ENCODE measurements at regions not wholly inside any gene's neighbourhood (a gene's known extent, or its start where the extent isn't known, plus 50 kb on each side); places are given as distances from the start of the nearest gene placed in this dataset.
A peak's percentile ranks its signal among the peaks of the same experiment; 100 is the strongest.

GRCh38 chr6:26230351-26230750 is 134.6 kb upstream of the BTN3A2 start:
- Mint-ChIP-seq H3K4me3 (ENCODE audit: low read depth) (no peak overlapping the region), H3K9me3 (ENCODE audit: low read depth) (no peaks in the 10 kb centered on the region), H3K4me1 (ENCODE audit: low read depth) (peaks cover 21% of the 10 kb centered on the region), H3K27me3 (no peaks in the 10 kb centered on the region), H3K27ac (no peak overlapping the region), H3K36me3 (ENCODE audit: insufficient read depth) (no peaks in the 10 kb centered on the region)
- no peak for TF ChIP-seq CTCF (IDR thresholded peaks at IDR 0.05; ENCODE audit: unreplicated experiment)
- no peak for DNase-seq (ENCODE audit: low spot score, unreplicated experiment)

- no peaks in the 10 kb centered on the region for H3K9me3 Mint-ChIP-seq (ENCODE audit: low read depth)
- no peak overlapping the region for H3K4me3 Mint-ChIP-seq (ENCODE audit: low read depth)
- H3K4me1 Mint-ChIP-seq (ENCODE audit: low read depth): peaks cover 24% of the 10 kb centered on the region
- no peak for DNase-seq (ENCODE audit: low spot score, unreplicated experiment)
- no peak for TF ChIP-seq CTCF (IDR thresholded peaks at IDR 0.05; ENCODE audit: unreplicated experiment)
- peak overlapping the region; percentile 40 for H3K27ac Mint-ChIP-seq
- H3K36me3 Mint-ChIP-seq (ENCODE audit: insufficient read depth): no peaks in the 10 kb centered on the region
- no peaks in the 10 kb centered on the region for H3K27me3 Mint-ChIP-seq
These were observed 133.9 kb upstream of the BTN3A2 start for GRCh38 chr6:26231006-26231587.

- Mint-ChIP-seq H3K4me1 (ENCODE audit: low read depth) (peaks cover 17% of the 10 kb centered on the region), H3K27ac (peak overlapping the region; percentile 19), H3K27me3 (no peaks in the 10 kb centered on the region), H3K4me3 (ENCODE audit: low read depth) (no peak overlapping the region), H3K36me3 (ENCODE audit: insufficient read depth) (no peaks in the 10 kb centered on the region), H3K9me3 (ENCODE audit: low read depth) (no peaks in the 10 kb centered on the region)
- DNase-seq (ENCODE audit: low spot score, unreplicated experiment): no peak
- TF ChIP-seq CTCF (IDR thresholded peaks at IDR 0.05; ENCODE audit: unreplicated experiment): no peak
These were observed 132.6 kb upstream of the BTN3A2 start for GRCh38 chr6:26232306-26232939.

GRCh38 chr6:26232940-26233648 is 131.9 kb upstream of the BTN3A2 start:
- TF ChIP-seq CTCF (IDR thresholded peaks at IDR 0.05; ENCODE audit: unreplicated experiment): no peak
- no peaks in the 10 kb centered on the region for H3K9me3 Mint-ChIP-seq (ENCODE audit: low read depth)
- no peaks in the 10 kb centered on the region for H3K36me3 Mint-ChIP-seq (ENCODE audit: insufficient read depth)
- H3K27ac Mint-ChIP-seq: peak overlapping the region; percentile 87
- DNase-seq (ENCODE audit: low spot score, unreplicated experiment): no peak
- H3K4me1 Mint-ChIP-seq (ENCODE audit: low read depth): peaks cover 17% of the 10 kb centered on the region
- H3K4me3 Mint-ChIP-seq (ENCODE audit: low read depth): peak overlapping the region; percentile 81
- no peaks in the 10 kb centered on the region for H3K27me3 Mint-ChIP-seq

- H3K36me3 Mint-ChIP-seq (ENCODE audit: insufficient read depth): no peaks in the 10 kb centered on the region
- H3K4me3 Mint-ChIP-seq (ENCODE audit: low read depth): peak overlapping the region; percentile 81
- H3K27ac Mint-ChIP-seq: peak overlapping the region; percentile 87
- no peak for TF ChIP-seq CTCF (IDR thresholded peaks at IDR 0.05; ENCODE audit: unreplicated experiment)
- no peaks in the 10 kb centered on the region for H3K9me3 Mint-ChIP-seq (ENCODE audit: low read depth)
- no peaks in the 10 kb centered on the region for H3K27me3 Mint-ChIP-seq
- DNase-seq (ENCODE audit: low spot score, unreplicated experiment): no peak
- H3K4me1 Mint-ChIP-seq (ENCODE audit: low read depth): peaks cover 17% of the 10 kb centered on the region
These were observed 131.2 kb upstream of the BTN3A2 start for GRCh38 chr6:26233649-26234420.

Measured in progenitor cell of endocrine pancreas (in vitro differentiated cells).